NCI-H2196 treated with DMSO at 0.1 percent for 48 hours (cell line): ENCODE measurements at regions not wholly inside any gene's neighbourhood (a gene's known extent, or its start where the extent isn't known, plus 50 kb on each side); places are given as distances from the start of the nearest gene placed in this dataset.
"Not testable (repeated sequence)": the region's sequence is repeated elsewhere in the genome, so short reads cannot be mapped to it uniquely, and the experiment has no call there.

ENCODE experiments used
- DNase-seq: peaks from one replicate; lab custom pipeline; 2025; ENCODE audit not compliant: unreplicated experiment; lab: John Stamatoyannopoulos, UW

- not testable (repeated sequence) for DNase-seq
These were observed 196.9 kb downstream of the AVL9 start for GRCh38 chr7:32691965-32692815.

- DNase-seq, result not testable (repeated sequence)
These were observed 192.8 kb downstream of the AVL9 start for GRCh38 chr7:32688092-32688491.

- no peak for DNase-seq
These were observed 185.9 kb downstream of the AVL9 start for GRCh38 chr7:32681174-32681518.

GRCh38 chr7:32680259-32681173 lies 185.2 kb downstream of the AVL9 start:
- DNase-seq, result no peak

GRCh38 chr7:32679192-32679591 lies 183.9 kb downstream of the AVL9 start:
- no peak for DNase-seq

GRCh38 chr7:32677593-32677992 lies 182.3 kb downstream of the AVL9 start:
- no peak for DNase-seq

- DNase-seq, result no peak
These were observed 181.1 kb downstream of the AVL9 start for GRCh38 chr7:32676249-32676941.

- no peak for DNase-seq
These were observed 178.1 kb downstream of the AVL9 start for GRCh38 chr7:32673275-32673983.

GRCh38 chr7:32670110-32671025 lies 175.1 kb downstream of the AVL9 start:
- DNase-seq, result no peak

- DNase-seq, result peak; percentile 16
These were observed 174.0 kb downstream of the AVL9 start for GRCh38 chr7:32669173-32669870.

- DNase-seq, result peak; percentile 18
These were observed 173.3 kb downstream of the AVL9 start for GRCh38 chr7:32668387-32669097.

GRCh38 chr7:32667586-32667985 lies 172.3 kb downstream of the AVL9 start:
- not testable (repeated sequence) for DNase-seq

GRCh38 chr7:32663805-32664211 lies 168.5 kb downstream of the AVL9 start:
- DNase-seq, result not testable (repeated sequence)

GRCh38 chr7:32662509-32662908 lies 167.2 kb downstream of the AVL9 start:
- not testable (repeated sequence) for DNase-seq

GRCh38 chr7:32661929-32662328 lies 166.6 kb downstream of the AVL9 start:
- DNase-seq, result no peak

- DNase-seq, result no peak
These were observed 166.2 kb downstream of the AVL9 start for GRCh38 chr7:32661501-32661900.

GRCh38 chr7:32660936-32661335 lies 165.6 kb downstream of the AVL9 start:
- DNase-seq, result no peak

GRCh38 chr7:32659853-32660252 lies 164.6 kb downstream of the AVL9 start:
- DNase-seq, result no peak
